Fibroblast of villous mesenchyme (primary cell): ENCODE measurements at regions not wholly inside any gene's neighbourhood (a gene's known extent, or its start where the extent isn't known, plus 50 kb on each side); places are given as distances from the start of the nearest gene placed in this dataset.

Experiments used
- DNase-seq: peaks from one replicate; pipeline ENCODE4 v3.0.0-alpha.2; 2010; ENCODE audit warnings: low read depth
- H3K4me3 ChIP-seq: 2 replicates; pipeline ENCODE4 v1.5.1; 2011; ENCODE audit warnings: low read depth, mild to moderate bottlenecking, low read length
- CTCF ChIP-seq: IDR thresholded peaks from 2 replicates; pipeline ENCODE4 v1.5.1; 2012; ENCODE audit warnings: low read depth, mild to moderate bottlenecking, low read length; ENCODE audit not compliant: insufficient read depth

DNA sequence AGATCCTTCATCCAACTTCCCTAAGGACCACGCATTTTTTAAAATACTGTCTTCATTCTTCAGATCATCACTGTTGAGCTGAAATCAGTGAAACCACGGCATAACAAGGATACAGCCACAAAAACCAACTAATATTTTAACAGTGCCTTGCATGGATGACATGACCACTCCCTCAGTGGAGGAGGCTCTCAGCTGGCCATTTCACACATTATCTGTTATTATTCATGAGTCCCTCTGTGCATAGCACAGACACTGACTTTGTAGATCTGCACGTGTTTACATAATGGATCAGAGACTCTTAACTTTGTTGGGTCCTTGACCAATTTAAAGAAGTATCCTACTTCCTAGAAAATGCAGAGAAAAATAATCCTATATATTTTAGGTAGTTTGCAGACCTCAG, 104.8 kb upstream of the NUDT7 start:
- no peak for TF ChIP-seq CTCF
- DNase-seq = no peak
- no peak overlapping the region for H3K4me3 ChIP-seq

DNA sequence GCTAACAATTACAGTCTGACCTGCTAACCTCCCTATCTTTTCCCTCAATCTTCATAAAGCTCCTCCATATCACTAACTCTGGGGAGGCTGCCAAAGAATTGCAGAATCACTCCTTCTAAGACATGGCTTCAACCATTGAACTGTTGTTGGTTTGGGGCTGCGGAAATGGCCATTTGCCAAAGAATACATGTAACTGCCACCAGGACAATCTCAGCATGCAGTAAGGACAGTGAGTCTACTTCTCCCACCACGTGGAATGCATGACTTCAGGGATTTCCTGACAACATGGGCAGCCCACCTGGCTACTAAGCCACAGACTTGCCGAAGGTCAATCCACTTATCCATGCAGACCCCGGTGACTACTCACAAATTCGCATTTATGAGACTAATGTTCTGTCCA, 104.3 kb upstream of the NUDT7 start:
- peak; percentile 9 for DNase-seq
- no peak for TF ChIP-seq CTCF
- H3K4me3 ChIP-seq = no peak overlapping the region

- no peak overlapping the region for H3K4me3 ChIP-seq
- no peak for TF ChIP-seq CTCF
- DNase-seq = no peak
Observed at GRCh38 chr16:77618951-77619350, 103.4 kb upstream of the NUDT7 start.

DNA sequence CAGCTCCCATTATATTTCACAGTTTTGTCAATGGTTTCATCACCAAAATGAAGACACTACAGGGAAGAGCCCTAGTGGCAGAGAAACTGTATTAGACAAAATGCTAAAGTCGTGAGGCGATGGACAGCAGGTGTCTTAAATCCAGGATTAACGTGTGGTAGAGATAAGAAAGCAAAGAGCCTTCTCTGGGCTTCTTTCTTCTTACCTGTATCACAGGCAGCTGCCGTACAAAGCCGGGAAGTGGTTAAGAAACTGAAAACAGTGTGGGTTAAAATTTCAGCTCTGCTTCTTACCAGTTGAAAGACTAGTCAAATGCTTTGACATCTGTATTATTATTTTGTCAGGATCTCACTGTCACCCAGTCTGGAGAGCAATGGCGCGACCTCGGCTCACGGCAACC, 98.2 kb upstream of the NUDT7 start:
- H3K4me3 ChIP-seq = no peak overlapping the region
- TF ChIP-seq CTCF = no peak
- DNase-seq = no peak

DNA sequence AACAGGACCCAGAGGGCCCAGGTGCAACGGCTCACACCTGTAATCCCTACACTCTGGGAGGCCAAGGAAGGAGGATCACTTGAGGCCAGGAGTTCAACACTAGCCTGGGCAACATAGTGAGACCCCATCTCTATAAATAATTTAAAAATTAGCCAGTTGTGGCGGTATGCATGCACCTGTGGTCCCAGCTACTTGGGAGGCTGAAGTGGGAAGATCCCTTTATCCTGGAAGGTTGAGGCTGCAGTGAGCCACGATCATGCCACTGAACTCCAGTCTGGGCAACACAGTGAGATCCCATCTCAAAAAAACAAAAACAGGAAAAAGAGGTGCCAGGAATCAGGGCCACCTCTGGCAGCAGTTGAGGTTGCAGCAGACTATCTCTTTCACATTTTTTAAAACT, 85.7 kb upstream of the NUDT7 start:
- no peak for TF ChIP-seq CTCF
- H3K4me3 ChIP-seq = no peak overlapping the region
- DNase-seq = no peak

GRCh38 chr16:77637940-77638339, 84.4 kb upstream of the NUDT7 start:
- DNase-seq = no peak
- TF ChIP-seq CTCF = no peak

GRCh38 chr16:77643176-77643575, 79.1 kb upstream of the NUDT7 start:
- DNase-seq = no peak
- TF ChIP-seq CTCF = no peak

More at GRCh38 chr16:77637940-77638339, 84.4 kb upstream of the NUDT7 start:
- no peak overlapping the region for H3K4me3 ChIP-seq

More at GRCh38 chr16:77643176-77643575, 79.1 kb upstream of the NUDT7 start:
- no peak overlapping the region for H3K4me3 ChIP-seq
